Prostate gland (tissue), 2 donors: ENCODE measurements at regions not wholly inside any gene's neighbourhood (a gene's known extent, or its start where the extent isn't known, plus 50 kb on each side); places are given as distances from the start of the nearest gene placed in this dataset.

Experiments
- DNase-seq: peaks from one replicate; pipeline ENCODE4 v3.0.0-alpha.2; 2019; ENCODE audit warnings: low spot score
- H3K27ac ChIP-seq, 2 donors: fragments of 200-600 bp; sonication (generic); 2 replicates each; pipeline ENCODE4 v1.5.1; 2017 to 2019
- H3K27me3 ChIP-seq: fragments of 200-600 bp; sonication (generic); replicated peaks from 2 replicates; pipeline ENCODE4 v1.5.1; 2019; ENCODE audit not compliant: insufficient read depth
- H3K36me3 ChIP-seq, 2 donors: fragments of 200-600 bp; sonication (generic); 1 replicate in 1 of 2; 2 replicates in 1 of 2; pipeline versions ENCODE4 v1.5.1 to v1.8.1; 2017 to 2019
- H3K4me1 ChIP-seq: fragments of 200-600 bp; sonication (generic); replicated peaks from 2 replicates; pipeline ENCODE4 v1.5.1; 2019
- H3K4me3 ChIP-seq, 2 donors: fragments of 200-600 bp; sonication (generic); 2 replicates each; pipeline ENCODE4 v1.5.1; 2017 to 2019
- H3K9me3 ChIP-seq: fragments of 200-600 bp; sonication (generic); 2 replicates; pipeline ENCODE4 v1.5.1; 2017
- POLR2A ChIP-seq: fragments of 450-650 bp; IDR thresholded peaks from one replicate; pipeline ENCODE4 v1.6.1; 2016; ENCODE audit warnings: antibody characterized with exemption, mild to moderate bottlenecking
- POLR2AphosphoS5 ChIP-seq: sonication (generic); formaldehyde crosslinking; IDR thresholded peaks from one replicate; pipeline ENCODE4 v1.6.1; 2017; ENCODE audit warnings: antibody characterized with exemption
- WGBS: methylation state at CpG from one replicate; pipeline ENCODE4 v1.1.5; 2018; 5-methylcytosine and 5-hydroxymethylcytosine counted together
- intact Hi-C: fragments of 100-400 bp; cut with DNase I; formaldehyde crosslinking; loops from one replicate; pipeline ENCODE4 v1.14.2; 2022
- TF ChIP-seq, protein P1 (sequence below), 4 experiments: fragments of 200-600 bp in 2 of 4; fragments of 450-650 bp in 2 of 4; sonication (generic) in 2 of 4; IDR thresholded peaks; 1 replicate in 3 of 4; 2 replicates in 1 of 4; pipeline ENCODE4 v1.5.1; 2016 to 2019; ENCODE audit warnings: antibody characterized with exemption in 4 of 4, mild to moderate bottlenecking in 2 of 4, moderate library complexity in 2 of 4

DNA sequence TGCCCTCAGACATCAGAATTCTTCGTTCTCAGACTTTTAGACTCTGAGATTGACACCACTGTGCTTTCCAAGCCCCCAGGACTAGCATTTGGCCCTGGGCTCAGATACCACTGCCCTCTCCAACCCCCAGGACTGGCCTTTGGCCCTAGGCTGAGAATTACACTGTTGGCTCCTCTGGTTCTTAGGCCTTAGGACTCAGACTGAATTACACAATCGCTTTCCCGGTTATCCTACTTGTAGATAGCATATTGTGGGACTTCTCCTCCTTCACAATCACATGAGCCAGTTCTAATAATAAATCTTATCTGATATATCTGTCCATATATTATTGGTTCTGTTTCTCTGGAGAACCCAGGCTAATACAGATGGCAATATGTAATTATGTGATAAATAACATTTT, 1725.5 kb downstream of the GRIK2 start:
- TF ChIP-seq POLR2AphosphoS5 (no peak), POLR2A (no peak)
- TF ChIP-seq, protein P1, sequence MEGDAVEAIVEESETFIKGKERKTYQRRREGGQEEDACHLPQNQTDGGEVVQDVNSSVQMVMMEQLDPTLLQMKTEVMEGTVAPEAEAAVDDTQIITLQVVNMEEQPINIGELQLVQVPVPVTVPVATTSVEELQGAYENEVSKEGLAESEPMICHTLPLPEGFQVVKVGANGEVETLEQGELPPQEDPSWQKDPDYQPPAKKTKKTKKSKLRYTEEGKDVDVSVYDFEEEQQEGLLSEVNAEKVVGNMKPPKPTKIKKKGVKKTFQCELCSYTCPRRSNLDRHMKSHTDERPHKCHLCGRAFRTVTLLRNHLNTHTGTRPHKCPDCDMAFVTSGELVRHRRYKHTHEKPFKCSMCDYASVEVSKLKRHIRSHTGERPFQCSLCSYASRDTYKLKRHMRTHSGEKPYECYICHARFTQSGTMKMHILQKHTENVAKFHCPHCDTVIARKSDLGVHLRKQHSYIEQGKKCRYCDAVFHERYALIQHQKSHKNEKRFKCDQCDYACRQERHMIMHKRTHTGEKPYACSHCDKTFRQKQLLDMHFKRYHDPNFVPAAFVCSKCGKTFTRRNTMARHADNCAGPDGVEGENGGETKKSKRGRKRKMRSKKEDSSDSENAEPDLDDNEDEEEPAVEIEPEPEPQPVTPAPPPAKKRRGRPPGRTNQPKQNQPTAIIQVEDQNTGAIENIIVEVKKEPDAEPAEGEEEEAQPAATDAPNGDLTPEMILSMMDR (IDR thresholded peaks at IDR 0.05): no peak

DNA sequence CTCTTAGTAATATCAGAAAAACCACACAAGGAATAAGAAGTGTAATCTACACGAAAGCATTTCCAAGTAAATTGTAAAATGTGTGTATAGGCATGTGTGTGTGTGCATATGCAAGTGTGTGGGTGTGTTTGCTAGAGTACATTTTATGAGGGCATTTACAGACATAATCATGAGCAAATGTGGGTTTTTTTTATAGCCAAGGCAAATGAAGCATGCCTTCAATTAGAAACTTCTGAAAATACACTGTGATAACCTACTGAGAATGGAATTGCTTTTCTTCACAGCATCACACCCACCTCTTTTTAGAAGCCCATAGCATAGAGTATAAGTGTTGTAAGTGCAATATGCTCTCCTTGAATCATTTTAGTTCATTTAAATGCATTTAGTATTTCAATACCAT, 1721.1 kb downstream of the GRIK2 start:
- WGBS: 69% methylated on average over 1 of the region's 1 CpG
- Histone ChIP-seq H3K36me3 (no peaks in the 10 kb centered on the region), H3K9me3 (no peaks in the 10 kb centered on the region), H3K27ac (no peak overlapping the region), H3K4me1 (no peaks in the 10 kb centered on the region), H3K27me3 (no peaks in the 10 kb centered on the region), H3K4me3 (no peak overlapping the region)
- DNase-seq: no peak
- no peak for TF ChIP-seq POLR2A
- TF ChIP-seq, protein P1 (IDR thresholded peaks at IDR 0.05): no peak
- TF ChIP-seq POLR2AphosphoS5: no peak
- intact Hi-C loops: no loop called here

More for the DNA sequence above, 1725.5 kb downstream of the GRIK2 start:
- H3K27ac ChIP-seq: no peak overlapping the region
- H3K36me3 ChIP-seq: no peaks in the 10 kb centered on the region
- no peaks in the 10 kb centered on the region for H3K27me3 ChIP-seq
- 93% methylated on average over 3 of the region's 3 CpGs for WGBS
- H3K9me3 ChIP-seq: no peaks in the 10 kb centered on the region
- no peaks in the 10 kb centered on the region for H3K4me1 ChIP-seq
- intact Hi-C loops: no loop called here
- H3K4me3 ChIP-seq: no peak overlapping the region
- DNase-seq: no peak

DNA sequence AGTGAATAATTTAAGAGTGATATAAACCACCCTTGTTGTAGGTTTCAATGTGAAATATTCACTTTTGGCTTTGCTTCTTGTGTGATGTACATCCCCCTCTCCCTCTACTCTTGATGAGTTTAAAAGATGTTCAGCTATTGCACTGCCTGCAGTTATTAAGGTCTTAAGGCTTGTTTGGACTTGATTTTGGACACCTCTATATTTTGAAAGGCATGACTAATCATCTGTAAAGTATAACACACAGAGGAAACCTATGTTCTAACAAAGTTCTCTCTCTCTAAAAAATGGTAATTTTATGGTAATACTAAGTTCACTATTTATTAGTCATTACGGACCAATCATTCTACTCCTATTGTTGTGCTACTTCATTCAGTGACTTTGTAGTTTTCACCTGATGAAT, 1719.9 kb downstream of the GRIK2 start:
- H3K4me3 ChIP-seq: no peak overlapping the region
- WGBS: 73% methylated on average over 1 of the region's 1 CpG
- DNase-seq: no peak
- H3K27me3 ChIP-seq: no peaks in the 10 kb centered on the region
- no peak overlapping the region for H3K27ac ChIP-seq
- intact Hi-C loops: no loop called here
- H3K36me3 ChIP-seq: no peaks in the 10 kb centered on the region
- H3K9me3 ChIP-seq: no peaks in the 10 kb centered on the region
- H3K4me1 ChIP-seq: no peaks in the 10 kb centered on the region
- no peak for TF ChIP-seq POLR2A
- TF ChIP-seq POLR2AphosphoS5: no peak
- TF ChIP-seq, protein P1 (IDR thresholded peaks at IDR 0.05): no peak

DNA sequence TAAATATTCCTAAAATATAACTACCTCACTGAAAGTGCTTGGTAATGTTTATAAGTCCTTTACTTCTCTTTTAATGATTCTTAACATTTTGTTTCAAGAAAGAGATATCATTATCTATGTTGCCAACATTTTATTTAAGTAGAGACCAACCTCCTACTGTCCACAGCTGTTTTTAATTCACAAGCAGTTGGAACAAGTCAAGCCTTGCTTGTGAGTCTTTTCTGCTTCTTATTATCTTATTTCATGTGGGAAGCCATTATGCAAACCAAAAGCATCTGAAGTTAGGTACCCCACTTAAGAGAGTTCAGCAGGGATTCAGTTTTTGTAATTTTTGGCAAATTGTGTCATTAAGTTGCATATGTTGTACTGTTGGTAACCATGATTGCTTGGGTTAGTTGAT, 1714.5 kb downstream of the GRIK2 start:
- no peak overlapping the region for H3K4me3 ChIP-seq
- H3K27me3 ChIP-seq: no peaks in the 10 kb centered on the region
- H3K9me3 ChIP-seq: no peaks in the 10 kb centered on the region
- no peaks in the 10 kb centered on the region for H3K36me3 ChIP-seq
- no peaks in the 10 kb centered on the region for H3K4me1 ChIP-seq
- intact Hi-C loops: no loop called here
- TF ChIP-seq, protein P1 (IDR thresholded peaks at IDR 0.05): no peak
- no peak for TF ChIP-seq POLR2A
- no peak overlapping the region for H3K27ac ChIP-seq
- DNase-seq: no peak

DNA sequence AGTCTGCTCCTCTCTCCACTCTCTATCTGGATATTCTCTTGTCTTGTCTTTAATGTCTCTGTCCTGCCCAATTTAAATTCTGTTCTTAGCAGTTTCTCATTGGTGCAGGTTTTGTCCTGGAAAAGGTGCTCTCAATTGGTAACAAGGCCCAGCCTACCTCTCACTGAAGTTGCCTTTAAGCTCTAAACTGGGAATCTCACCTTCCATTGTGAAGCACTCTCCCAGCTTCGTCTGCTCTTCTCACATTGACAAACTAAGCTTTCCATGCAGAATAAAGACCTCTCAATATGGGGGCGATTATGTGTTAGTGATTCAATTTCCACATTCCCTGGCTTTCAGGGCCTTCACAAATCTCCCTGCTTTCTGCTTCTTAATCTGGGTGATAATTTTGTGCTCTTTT, 1712.2 kb downstream of the GRIK2 start:
- intact Hi-C loops: no loop called here
- Histone ChIP-seq H3K36me3 (no peaks in the 10 kb centered on the region), H3K4me3 (no peak overlapping the region), H3K9me3 (no peaks in the 10 kb centered on the region), H3K27ac (no peak overlapping the region), H3K27me3 (no peaks in the 10 kb centered on the region), H3K4me1 (no peaks in the 10 kb centered on the region)
- WGBS: 69% methylated on average over 2 of the region's 2 CpGs
- no peak for DNase-seq
- TF ChIP-seq, protein P1 (IDR thresholded peaks at IDR 0.05): no peak
- no peak for TF ChIP-seq POLR2AphosphoS5
- TF ChIP-seq POLR2A: no peak
